ENCODE measurements at regions not wholly inside any gene's neighbourhood (a gene's known extent, or its start where the extent isn't known, plus 50 kb on each side); places are given as distances from the start of the nearest gene placed in this dataset.

- Histone ChIP-seq H3K36me3 (no peaks in the 10 kb centered on the region), H3K4me3 (no peak overlapping the region), H3K27ac (no peak overlapping the region), H3K27me3 (no peaks in the 10 kb centered on the region), H3K4me1 (no peaks in the 10 kb centered on the region), H3K9me3 (no peaks in the 10 kb centered on the region)
- intact Hi-C loops (cut with DNase I; ENCODE audit: low total_unique reads), result no loop called here
- DNase-seq (ENCODE audit: low spot score in 2 of 2), result no peak
- TF ChIP-seq POLR2AphosphoS5 (IDR thresholded peaks at IDR 0.05) (no peak), POLR2A (IDR thresholded peaks at IDR 0.05) (no peak), CTCF (IDR thresholded peaks at IDR 0.05) (no peak)
These were observed 68.4 kb upstream of the NOX3 start for GRCh38 chr6:155523821-155524651.

- H3K9me3 ChIP-seq, result no peaks in the 10 kb centered on the region
- intact Hi-C loops (cut with DNase I; ENCODE audit: low total_unique reads), result no loop called here
These were observed 66.1 kb upstream of the NOX3 start for GRCh38 chr6:155521719-155522118.

GRCh38 chr6:155520078-155520477 lies 64.4 kb upstream of the NOX3 start:
- H3K27ac ChIP-seq, result no peak overlapping the region
- intact Hi-C loops (cut with DNase I; ENCODE audit: low total_unique reads), result no loop called here

More at GRCh38 chr6:155521719-155522118, 66.1 kb upstream of the NOX3 start:
- H3K36me3 ChIP-seq, result no peaks in the 10 kb centered on the region
- H3K4me3 ChIP-seq, result no peak overlapping the region
- H3K4me1 ChIP-seq, result no peaks in the 10 kb centered on the region
- TF ChIP-seq POLR2AphosphoS5 (IDR thresholded peaks at IDR 0.05), result no peak
- no peak for TF ChIP-seq POLR2A (IDR thresholded peaks at IDR 0.05)
- TF ChIP-seq CTCF (IDR thresholded peaks at IDR 0.05), result no peak
- DNase-seq (ENCODE audit: low spot score in 2 of 2), result no peak
- no peak overlapping the region for H3K27ac ChIP-seq
- H3K27me3 ChIP-seq, result no peaks in the 10 kb centered on the region

GRCh38 chr6:155519176-155519738 lies 63.6 kb upstream of the NOX3 start:
- Histone ChIP-seq H3K36me3 (no peaks in the 10 kb centered on the region), H3K4me3 (no peak overlapping the region), H3K27ac (no peak overlapping the region), H3K9me3 (no peaks in the 10 kb centered on the region), H3K27me3 (no peaks in the 10 kb centered on the region), H3K4me1 (no peaks in the 10 kb centered on the region)
- intact Hi-C loops (cut with DNase I; ENCODE audit: low total_unique reads), result no loop called here
- no peak for TF ChIP-seq POLR2AphosphoS5 (IDR thresholded peaks at IDR 0.05)
- TF ChIP-seq CTCF (IDR thresholded peaks at IDR 0.05), result no peak
- no peak for TF ChIP-seq POLR2A (IDR thresholded peaks at IDR 0.05)
- DNase-seq (ENCODE audit: low spot score in 2 of 2), result no peak

More at GRCh38 chr6:155520078-155520477, 64.4 kb upstream of the NOX3 start:
- DNase-seq (ENCODE audit: low spot score in 2 of 2), result no peak
- Histone ChIP-seq H3K4me3 (no peak overlapping the region), H3K27me3 (no peaks in the 10 kb centered on the region), H3K9me3 (no peaks in the 10 kb centered on the region), H3K4me1 (no peaks in the 10 kb centered on the region), H3K36me3 (no peaks in the 10 kb centered on the region)
- TF ChIP-seq POLR2A (IDR thresholded peaks at IDR 0.05) (no peak), CTCF (IDR thresholded peaks at IDR 0.05) (no peak), POLR2AphosphoS5 (IDR thresholded peaks at IDR 0.05) (no peak)

- Histone ChIP-seq H3K27ac (no peak overlapping the region), H3K27me3 (no peaks in the 10 kb centered on the region), H3K4me3 (no peak overlapping the region), H3K4me1 (no peaks in the 10 kb centered on the region), H3K36me3 (no peaks in the 10 kb centered on the region), H3K9me3 (no peaks in the 10 kb centered on the region)
- DNase-seq (ENCODE audit: low spot score in 2 of 2), result no peak
- TF ChIP-seq POLR2A (IDR thresholded peaks at IDR 0.05) (no peak), CTCF (IDR thresholded peaks at IDR 0.05) (no peak), POLR2AphosphoS5 (IDR thresholded peaks at IDR 0.05) (no peak)
- intact Hi-C loops (cut with DNase I; ENCODE audit: low total_unique reads), result no loop called here
These were observed 61.7 kb upstream of the NOX3 start for GRCh38 chr6:155517294-155517693.

All from breast epithelium (tissue), 4 donors.